ENCODE measurements at regions not wholly inside any gene's neighbourhood (a gene's known extent, or its start where the extent isn't known, plus 50 kb on each side); places are given as distances from the start of the nearest gene placed in this dataset.

DNA sequence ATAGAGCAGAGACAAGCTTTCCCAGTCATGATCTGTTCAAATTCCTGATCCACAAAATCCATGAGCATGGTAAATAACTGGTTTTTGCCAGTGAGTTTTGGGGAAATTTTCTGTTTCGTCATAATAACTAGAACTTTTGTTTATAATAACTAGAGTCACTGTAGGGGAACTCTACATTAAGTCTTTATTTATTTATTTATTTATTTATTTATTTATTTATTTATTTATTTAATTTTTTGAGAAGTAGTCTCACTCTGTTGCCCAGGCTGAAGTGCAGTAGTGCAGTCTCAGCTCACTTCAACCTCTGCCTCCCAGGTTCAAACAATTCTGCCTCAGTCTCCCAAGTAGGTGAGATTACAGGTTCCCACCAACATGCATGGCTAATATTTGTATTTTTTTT, 1106.8 kb downstream of the AMY1C start:
- DNase-seq, result no peak

GRCh38 chr1:104868794-104869193, 1119.1 kb downstream of the AMY1C start:
- DNase-seq, result no peak

GRCh38 chr1:104874044-104874443, 1124.3 kb downstream of the AMY1C start:
- no peak for DNase-seq

GRCh38 chr1:104878203-104878909, 1128.7 kb downstream of the AMY1C start:
- DNase-seq, result no peak

- no peak for DNase-seq
Observed at GRCh38 chr1:104884939-104885338, 1135.2 kb downstream of the AMY1C start.

DNA sequence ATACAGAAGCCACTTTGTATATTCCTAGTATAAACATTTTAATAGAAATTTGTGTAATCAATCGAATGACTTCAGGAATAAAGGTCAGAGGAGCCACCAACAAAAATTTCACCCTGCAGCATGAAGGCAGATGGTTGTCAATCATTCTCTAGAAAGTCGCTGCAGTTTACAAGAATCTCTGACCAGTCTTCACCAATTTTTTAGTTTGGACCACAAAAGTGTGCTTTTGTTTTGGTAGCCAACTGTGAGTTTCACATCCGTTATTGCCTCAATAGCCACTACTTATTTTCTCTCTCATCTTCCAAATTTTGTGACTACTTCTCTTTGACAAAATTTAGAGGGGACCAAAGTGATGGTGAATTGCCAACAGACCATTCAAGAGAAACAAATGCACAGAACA, 1155.6 kb downstream of the AMY1C start:
- DNase-seq, result no peak

DNA sequence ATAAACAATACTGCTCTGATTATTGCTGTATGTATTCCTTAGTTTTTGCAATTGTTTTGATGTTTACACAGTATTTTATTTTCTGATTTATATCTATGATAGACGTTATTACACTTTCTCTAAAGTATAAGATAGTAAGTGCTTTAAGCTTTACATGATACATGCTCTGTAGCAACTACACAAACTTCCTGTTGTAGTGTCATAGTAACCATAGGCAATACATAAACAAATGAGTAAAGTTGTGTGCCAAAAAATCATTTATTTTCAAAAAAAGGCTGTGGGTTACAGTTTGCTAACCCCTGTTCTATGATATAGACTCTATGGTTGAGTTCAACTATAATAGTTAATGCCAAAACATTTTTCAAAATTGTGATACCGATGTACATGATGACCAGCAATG, 1156.4 kb downstream of the AMY1C start:
- DNase-seq, result no peak

- no peak for DNase-seq
Observed at GRCh38 chr1:104919188-104919587, 1169.5 kb downstream of the AMY1C start.

DNA sequence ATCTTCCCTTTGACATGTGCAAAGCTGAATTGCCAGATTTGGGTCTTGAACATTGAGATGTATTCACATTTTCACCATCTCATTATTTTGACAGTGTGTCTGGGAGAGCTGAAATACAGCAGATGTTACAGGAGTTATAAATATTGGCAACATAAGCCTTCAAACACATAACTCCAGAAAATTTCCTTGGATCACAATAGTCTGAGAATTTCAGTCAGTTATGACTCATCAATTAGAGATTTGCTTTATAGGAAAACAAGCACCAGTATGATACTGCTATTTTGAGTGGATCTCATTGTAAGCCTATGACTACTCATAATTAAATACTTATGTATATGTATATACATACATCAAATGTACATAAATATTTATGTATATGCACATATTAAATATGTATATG, 1171.8 kb downstream of the AMY1C start:
- DNase-seq, result no peak

- no peak for DNase-seq
Observed at GRCh38 chr1:104923075-104923474, 1173.4 kb downstream of the AMY1C start.

DNA sequence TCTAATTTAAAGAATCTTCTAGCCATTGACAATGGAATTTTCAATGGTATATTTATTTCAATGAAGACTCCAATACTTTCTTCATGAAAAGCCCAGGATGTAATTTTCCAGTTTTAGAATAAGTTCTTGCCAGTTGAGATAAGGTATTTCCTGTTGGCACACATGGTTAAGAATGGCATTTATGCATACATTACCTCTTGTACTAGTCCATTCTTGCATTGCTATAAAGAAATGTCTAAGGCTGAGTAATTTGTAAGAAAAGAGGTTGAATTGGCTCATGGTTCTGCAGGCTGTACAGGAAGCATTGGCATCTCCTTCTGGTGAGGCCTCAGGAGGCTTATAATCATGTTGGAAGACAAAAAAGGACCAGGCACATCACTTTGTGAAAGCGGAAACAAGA, 1179.6 kb downstream of the AMY1C start:
- DNase-seq, result no peak

- DNase-seq, result no peak
Observed at GRCh38 chr1:104932030-104932915, 1182.6 kb downstream of the AMY1C start.

GRCh38 chr1:104932949-104933679, 1183.4 kb downstream of the AMY1C start:
- DNase-seq, result no peak

DNA sequence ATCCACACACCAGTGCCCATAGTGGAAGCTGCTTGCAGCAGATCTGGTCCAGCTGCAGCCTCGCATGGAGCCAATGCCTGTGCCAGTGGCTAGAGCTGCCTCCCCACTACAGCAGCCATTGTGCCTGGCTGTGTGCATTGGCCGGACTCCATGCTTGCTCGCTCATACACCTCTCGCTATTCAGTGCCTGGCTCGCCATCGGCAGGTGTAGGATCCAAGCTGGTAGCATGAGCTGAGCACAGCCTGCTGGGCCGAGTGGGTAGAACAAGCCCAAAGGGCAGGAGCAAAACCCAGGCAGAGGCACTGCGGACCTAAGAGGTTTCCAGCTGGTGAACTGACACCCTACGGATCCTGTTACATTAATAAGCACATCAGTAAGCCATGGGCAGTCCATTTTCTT, 1184.1 kb downstream of the AMY1C start:
- no peak for DNase-seq

DNA sequence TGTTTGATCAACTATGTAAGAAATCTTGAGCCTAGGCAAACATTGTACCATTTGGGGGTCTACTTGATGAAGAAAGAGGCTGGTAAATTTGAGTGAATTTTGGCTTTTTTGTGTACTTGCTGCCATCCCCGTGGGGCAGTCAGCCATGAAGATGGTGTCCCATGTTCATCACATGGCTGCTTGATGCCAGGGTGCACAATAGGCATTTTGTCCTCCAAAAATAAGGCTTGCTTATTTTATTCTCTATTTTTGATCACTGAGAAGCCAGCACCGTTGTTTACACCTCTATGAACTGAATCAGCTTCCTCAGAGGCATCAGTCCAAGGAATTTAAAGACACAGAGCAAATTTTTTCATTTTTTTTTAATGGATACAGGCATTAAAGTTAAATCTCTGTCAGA, 1195.7 kb downstream of the AMY1C start:
- no peak for DNase-seq

DNA sequence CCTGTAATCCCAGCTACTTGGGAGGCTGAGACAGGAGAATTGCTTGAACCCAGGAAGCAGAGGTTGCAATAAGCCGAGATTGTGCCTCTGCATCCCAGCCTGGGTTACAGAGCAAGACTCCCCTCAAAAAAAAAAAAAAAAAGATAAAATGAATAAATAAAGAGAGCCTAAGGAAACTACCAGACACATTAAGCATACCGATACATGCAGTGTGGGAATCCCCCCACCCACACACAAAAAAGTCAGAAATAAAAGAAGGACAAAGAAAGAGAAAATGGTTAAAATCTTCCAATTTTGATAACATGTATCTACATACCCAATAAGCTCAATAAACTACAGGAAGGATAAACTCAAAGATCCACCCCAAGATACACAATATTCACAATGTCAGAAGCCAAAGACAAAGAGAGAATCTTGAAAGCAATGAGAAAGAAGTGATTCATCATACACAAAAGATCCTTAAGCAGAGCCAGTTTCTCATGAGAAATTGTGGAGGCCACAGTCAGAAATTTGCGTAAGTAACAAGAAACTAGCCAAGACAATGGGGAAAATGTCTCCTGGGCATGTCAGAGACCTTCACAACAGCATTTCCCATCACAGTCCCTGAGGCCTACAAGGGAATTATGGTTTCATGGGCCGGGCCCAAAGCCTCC, 1197.0 kb downstream of the AMY1C start:
- DNase-seq, result no peak

- no peak for DNase-seq
Observed at GRCh38 chr1:104953555-104953954, 1203.9 kb downstream of the AMY1C start.

- DNase-seq, result no peak
Observed at GRCh38 chr1:104973516-104973915, 1223.8 kb downstream of the AMY1C start.

- no peak for DNase-seq
Observed at GRCh38 chr1:104979651-104980050, 1230.0 kb downstream of the AMY1C start.

GRCh38 chr1:104987210-104987609, 1237.5 kb downstream of the AMY1C start:
- no peak for DNase-seq

- DNase-seq, result no peak
Observed at GRCh38 chr1:104989012-104989411, 1239.3 kb downstream of the AMY1C start.

- DNase-seq, result no peak
Observed at GRCh38 chr1:104991702-104992101, 1242.0 kb downstream of the AMY1C start.

GRCh38 chr1:105000793-105001192, 1251.1 kb downstream of the AMY1C start:
- DNase-seq, result no peak

Measured in suppressor macrophage treated with lipopolysaccharide for 1 hour (primary cell).